ENCODE measurements at regions not wholly inside any gene's neighbourhood (a gene's known extent, or its start where the extent isn't known, plus 50 kb on each side); places are given as distances from the start of the nearest gene placed in this dataset.

DNA sequence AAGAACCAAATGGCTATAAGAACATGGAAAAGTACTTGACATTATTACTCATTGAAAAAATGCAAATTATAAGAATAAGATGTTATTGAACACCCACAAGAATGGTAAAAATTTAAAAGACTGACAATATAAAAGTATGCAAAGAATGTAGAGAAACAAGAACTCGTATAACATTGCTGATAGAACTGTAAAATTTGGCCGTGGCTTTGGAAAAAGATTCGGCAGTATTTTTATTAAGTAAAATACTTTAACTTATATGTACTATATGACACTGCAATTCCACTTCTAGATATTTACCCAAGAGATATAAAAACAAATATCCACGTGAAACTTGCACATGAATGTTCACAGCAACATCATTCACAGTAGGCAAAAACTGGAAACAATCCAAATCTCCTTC is 239.2 kb downstream of the TPBG start:
- no peak overlapping the region for H2AFZ ChIP-seq (ENCODE audit: control insufficient read depth, low read depth, low read length)
- no TSS peak for BruUV-seq (replicated peaks)
- no peaks in the 10 kb centered on the region for H3K27me3 ChIP-seq (replicated peaks in 1 of 2; ENCODE audit: control insufficient read depth in 2 of 2, insufficient read depth in 2 of 2, low read length in 1 of 2)
- H3K36me3 ChIP-seq (ENCODE audit: control insufficient read depth in 2 of 2, insufficient read depth in 2 of 2, low read length in 1 of 2), result no peaks in the 10 kb centered on the region
- ChIA-PET POLR2A (no interaction called here), RAD21 (ENCODE audit: unreplicated experiment) (no interaction called here), SMC1A (ENCODE audit: uncharacterized antibody, unreplicated experiment) (no interaction called here), CTCF (no interaction called here)
- no peak for DNase-seq (ENCODE audit: low read depth, low spot score)
- H3K9ac ChIP-seq (ENCODE audit: control insufficient read depth, insufficient read depth, low read length), result no peak overlapping the region
- in situ Hi-C loops (cut with MboI), result no loop called here
- no peaks in the 10 kb centered on the region for H4K20me1 ChIP-seq (ENCODE audit: control insufficient read depth, insufficient read depth)
- FAIRE-seq, result no peak
- 35% methylated on average over 4 of the region's 4 CpGs for WGBS (ENCODE audit: insufficient coverage, insufficient replicate concordance, low lambda C conversion rate, missing lambda C conversion rate)
- H3K4me3 ChIP-seq, result no peak overlapping the region
- H3K27ac ChIP-seq (ENCODE audit: control insufficient read depth, insufficient read depth), result no peak overlapping the region
- TF ChIP-seq TCF7 (IDR thresholded peaks at IDR 0.05; ENCODE audit: borderline replicate concordance) (no peak), TAF1 (IDR thresholded peaks at IDR 0.05; ENCODE audit: borderline replicate concordance, low read depth, low read length) (no peak), MLLT1 (IDR thresholded peaks at IDR 0.05) (no peak), USF2 (IDR thresholded peaks at IDR 0.05; ENCODE audit: borderline replicate concordance, low read depth, low read length) (no peak), TARDBP (IDR thresholded peaks at IDR 0.05; ENCODE audit: borderline replicate concordance) (no peak), HDGF (IDR thresholded peaks at IDR 0.05) (no peak), ZNF687 (IDR thresholded peaks at IDR 0.05) (no peak), FOS (IDR thresholded peaks at IDR 0.05; ENCODE audit: borderline replicate concordance, extremely low read depth, insufficient read length) (no peak), RBBP5 (conservative IDR thresholded peaks at IDR 0.05) (no peak), CHD2 (IDR thresholded peaks at IDR 0.05; ENCODE audit: borderline replicate concordance, low read depth, low read length) (no peak), ZSCAN29 (IDR thresholded peaks at IDR 0.05) (no peak), POU2F2 (IDR thresholded peaks at IDR 0.05; ENCODE audit: borderline replicate concordance, low read depth, low read length) (no peak), ZZZ3 (IDR thresholded peaks at IDR 0.05; ENCODE audit: control insufficient read depth, insufficient read length, low read depth) (no peak)
- TF ChIP-seq, protein P1, sequence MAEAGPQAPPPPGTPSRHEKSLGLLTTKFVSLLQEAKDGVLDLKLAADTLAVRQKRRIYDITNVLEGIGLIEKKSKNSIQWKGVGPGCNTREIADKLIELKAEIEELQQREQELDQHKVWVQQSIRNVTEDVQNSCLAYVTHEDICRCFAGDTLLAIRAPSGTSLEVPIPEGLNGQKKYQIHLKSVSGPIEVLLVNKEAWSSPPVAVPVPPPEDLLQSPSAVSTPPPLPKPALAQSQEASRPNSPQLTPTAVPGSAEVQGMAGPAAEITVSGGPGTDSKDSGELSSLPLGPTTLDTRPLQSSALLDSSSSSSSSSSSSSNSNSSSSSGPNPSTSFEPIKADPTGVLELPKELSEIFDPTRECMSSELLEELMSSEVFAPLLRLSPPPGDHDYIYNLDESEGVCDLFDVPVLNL (IDR thresholded peaks at IDR 0.05; ENCODE audit: low read depth, low read length), result no peak
- TF ChIP-seq, protein P2, sequence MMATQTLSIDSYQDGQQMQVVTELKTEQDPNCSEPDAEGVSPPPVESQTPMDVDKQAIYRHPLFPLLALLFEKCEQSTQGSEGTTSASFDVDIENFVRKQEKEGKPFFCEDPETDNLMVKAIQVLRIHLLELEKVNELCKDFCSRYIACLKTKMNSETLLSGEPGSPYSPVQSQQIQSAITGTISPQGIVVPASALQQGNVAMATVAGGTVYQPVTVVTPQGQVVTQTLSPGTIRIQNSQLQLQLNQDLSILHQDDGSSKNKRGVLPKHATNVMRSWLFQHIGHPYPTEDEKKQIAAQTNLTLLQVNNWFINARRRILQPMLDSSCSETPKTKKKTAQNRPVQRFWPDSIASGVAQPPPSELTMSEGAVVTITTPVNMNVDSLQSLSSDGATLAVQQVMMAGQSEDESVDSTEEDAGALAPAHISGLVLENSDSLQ (IDR thresholded peaks at IDR 0.05), result no peak
- H3K4me1 ChIP-seq (ENCODE audit: control insufficient read depth, insufficient read depth, low read length), result no peaks in the 10 kb centered on the region
- H3K9me3 ChIP-seq (replicated peaks; ENCODE audit: control insufficient read depth, insufficient read depth, low read length), result no peaks in the 10 kb centered on the region
- ATAC-seq, result no peak
- H3K79me2 ChIP-seq (ENCODE audit: control insufficient read depth, insufficient read depth, low read length), result no peaks in the 10 kb centered on the region
- no peak overlapping the region for H3K4me2 ChIP-seq (ENCODE audit: control insufficient read depth, insufficient read depth)
- intact Hi-C loops (cut with micrococcal nuclease; ENCODE audit: unreplicated experiment), result no loop called here
